ENCODE measurements at regions not wholly inside any gene's neighbourhood (a gene's known extent, or its start where the extent isn't known, plus 50 kb on each side); places are given as distances from the start of the nearest gene placed in this dataset.
"Not testable (repeated sequence)": the region's sequence is repeated elsewhere in the genome, so short reads cannot be mapped to it uniquely, and the experiment has no call there.

DNA sequence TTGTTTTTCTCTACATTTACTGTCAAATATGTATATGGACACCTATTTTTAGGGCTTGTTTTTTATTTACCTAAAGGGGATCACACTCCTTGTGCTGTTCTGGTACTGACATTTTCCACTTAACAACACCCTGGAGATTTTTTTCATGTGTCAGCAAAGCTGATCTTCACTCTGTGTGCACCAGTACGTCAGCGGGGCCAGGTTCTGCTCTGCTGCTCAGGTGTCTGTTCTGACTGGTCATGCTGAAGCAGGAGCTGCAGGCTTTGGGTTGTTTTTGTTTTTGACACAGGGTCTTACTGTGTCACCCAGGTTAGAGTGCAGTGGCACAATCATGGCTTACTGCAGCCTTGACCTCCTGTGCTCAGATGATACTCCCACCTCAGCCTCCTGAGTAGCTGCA is 81.9 kb upstream of the CCND2 start:
- DNase-seq = no peak

DNA sequence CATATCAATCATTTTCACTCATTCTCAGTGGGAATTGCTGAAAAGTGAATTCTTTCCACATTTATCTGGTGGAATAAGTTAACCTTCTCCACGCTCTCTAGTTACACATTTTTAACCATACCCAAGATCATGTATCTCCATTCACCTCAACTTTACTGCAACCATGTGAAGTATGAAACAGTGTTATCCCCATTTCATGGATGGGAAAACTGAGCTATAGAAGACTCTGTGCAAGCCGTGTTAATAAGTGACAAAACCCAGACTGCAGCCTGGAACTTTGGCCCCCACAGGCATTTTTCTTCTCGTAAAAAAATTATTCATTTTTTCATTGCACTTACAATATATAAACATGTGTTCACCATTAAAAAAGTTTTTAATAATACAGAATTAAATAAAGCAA is 82.4 kb upstream of the CCND2 start:
- DNase-seq = no peak

DNA sequence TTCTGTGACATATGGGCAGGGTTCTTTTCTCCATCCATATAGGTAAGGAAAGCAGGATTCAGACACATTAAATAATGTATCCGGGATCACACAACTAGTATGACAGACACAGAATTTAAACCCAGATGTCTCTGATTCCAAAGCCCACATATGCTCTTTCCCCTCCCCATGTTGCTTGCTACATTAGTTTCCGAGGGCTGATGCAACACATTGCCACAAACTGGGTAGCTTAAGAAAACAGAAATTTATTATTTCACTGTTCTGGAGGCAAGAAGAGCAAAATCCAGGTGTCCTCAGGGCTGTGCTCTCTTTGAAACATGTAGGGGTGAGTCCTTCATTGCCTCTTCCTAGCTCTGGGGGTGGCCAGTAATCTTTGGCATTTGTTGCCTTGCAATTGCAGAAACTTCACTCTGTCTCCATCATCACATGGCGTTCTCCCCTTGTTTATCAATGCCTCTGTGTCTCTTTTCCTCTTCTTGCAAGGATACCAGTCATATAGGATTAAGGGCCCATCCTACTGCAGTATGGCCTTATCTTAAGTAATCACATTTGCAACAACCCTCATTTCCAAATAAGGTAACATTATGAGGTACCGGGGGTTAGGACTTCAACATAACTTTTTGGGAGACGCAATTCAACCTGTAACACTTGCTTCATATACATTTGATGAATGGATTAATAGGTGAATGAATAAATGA is 83.0 kb upstream of the CCND2 start:
- no peak for DNase-seq

DNA sequence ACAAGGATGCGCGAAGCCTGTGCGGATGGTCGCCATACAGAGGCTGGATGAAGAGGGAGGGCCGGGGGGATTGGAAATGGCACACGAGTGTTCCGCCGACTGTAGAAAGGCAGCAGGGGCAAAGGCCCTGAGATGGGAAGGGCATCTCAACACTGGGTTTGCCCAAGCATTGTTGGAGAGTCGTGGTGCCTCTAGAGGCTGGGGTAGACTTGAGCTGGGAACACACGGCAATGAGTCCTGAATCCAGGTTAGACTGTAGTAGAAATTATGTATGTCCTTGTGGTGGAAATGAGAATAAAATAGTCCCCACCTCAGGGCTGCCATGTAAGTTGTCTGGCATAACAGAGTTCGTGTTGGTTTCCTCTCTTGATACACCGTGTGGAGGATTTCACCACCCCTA is 83.8 kb upstream of the CCND2 start:
- DNase-seq = no peak

DNA sequence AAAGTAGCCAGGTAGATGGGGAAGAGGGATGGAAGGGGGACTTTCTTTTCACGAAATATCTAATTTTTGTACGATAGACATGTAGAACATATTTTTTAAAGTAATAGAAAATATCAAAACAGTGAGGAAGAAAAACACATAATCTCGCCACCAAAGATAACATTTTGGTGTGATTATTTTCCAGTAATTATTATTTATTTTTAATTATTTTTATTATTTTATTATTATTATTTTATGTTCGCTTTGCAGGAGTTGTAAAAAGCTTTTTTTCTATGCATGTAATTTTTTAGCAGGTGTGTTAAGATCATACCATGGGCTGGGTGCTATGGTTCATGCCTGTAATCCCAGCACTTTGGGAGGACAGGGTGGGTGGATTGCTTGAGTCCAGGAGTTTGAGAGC is 85.6 kb upstream of the CCND2 start:
- DNase-seq = no peak

DNA sequence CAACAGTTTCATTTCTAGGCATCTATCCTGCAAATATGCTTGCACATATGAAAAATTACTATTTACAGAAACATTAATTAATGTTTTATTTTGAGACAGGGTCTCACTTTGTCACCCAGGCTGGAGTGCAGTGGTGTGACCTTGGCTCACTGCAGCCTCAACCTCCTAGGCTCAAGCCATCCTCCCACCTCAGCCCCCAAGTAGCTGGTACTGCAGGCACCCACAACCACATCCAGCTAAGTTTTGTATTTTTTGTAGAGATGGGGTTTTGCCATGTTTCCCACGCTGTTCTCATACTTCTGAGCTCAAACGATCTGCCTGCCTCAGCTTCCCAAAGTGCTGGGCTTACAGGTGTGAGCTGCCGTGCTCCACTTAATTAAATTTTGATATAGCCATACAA is 86.2 kb upstream of the CCND2 start:
- not testable (repeated sequence) for DNase-seq

DNA sequence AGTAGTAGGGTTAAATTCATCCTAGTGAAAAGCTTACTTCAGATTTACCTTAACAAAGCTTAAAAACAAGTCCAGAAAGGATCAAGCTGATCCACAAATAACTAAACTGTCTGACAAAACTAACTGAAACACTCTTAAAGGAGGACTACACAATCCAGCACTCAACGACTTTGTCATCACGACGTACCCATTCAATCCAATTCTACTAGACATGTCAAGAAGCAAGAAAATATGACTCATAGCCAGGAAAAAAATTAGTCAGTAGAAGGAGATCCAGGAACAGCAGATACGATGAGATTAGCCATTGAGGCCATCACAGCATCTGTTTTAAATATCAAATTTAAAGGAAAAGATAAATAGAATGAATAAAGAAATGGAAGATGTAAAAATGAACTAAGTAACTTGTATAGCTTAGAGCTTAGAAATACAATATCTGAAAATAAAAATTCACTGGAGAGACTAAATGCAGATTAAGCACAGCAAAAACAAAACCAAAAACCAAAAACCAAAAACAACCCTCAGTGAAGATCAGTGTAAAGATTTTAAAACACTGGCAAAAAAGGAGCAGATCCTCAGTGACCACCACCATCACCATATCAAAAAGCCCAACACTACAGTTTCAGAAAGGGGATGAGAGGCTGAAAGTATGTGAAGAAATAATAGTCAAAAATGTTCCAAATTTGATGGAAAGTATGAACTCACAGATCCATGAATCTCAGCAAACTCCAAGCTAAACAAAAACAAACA is 95.0 kb upstream of the CCND2 start:
- no peak for DNase-seq

DNA sequence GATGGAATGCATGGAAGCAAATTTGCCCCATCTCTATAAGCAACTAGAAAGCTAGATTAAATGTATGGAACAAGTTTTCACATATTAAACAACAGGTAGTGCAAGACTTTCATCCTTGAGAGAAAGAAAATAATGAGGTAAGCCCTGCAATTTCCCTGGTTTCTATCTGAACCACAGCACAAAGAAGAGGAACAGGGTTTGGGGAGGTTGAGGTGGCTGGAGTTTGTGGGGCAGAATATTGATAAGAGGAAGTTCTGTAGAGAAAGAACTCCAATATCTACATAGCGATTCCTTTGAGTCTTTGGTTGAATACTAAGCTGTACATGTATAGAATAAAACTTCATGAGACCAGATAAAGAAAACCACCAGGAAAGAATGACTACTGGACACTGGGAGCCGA is 96.3 kb upstream of the CCND2 start:
- DNase-seq = no peak

DNA sequence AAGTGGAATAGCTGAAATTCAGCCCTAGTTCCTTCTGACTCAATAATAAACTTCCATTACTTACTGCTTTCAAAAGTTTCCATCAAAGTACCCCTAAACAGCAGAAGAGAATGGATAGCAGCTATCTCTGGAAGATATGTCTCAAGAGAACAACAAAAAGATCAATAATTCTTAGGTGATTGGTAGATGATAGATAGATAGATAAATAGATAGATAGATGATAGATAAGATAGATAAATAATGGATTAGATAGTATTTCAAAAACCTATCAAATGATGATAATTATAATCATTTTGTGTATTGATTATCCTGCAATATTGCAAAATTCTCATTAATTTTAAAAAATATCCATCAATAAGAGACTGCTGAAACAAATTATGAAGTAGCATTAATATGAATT is 97.4 kb upstream of the CCND2 start:
- DNase-seq = no peak

DNA sequence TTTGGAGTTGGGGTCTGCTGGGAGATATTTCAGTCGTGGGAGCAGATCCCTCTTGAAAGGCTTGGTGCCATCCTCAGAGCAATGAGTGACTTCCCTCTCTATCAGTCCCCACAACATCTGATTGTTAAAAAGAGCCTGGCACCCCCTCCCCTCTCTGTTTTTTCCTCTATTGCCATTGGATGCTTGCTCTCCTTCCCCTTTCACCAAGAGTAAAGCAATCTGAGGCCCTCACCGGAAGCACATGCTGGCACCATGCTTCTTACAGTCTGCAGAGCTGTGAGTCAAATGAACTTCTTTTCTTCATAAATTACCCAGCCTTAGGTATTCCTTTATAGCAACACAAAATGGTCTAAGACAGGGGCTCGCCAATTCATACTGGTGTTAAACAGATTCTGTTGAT is 99.1 kb upstream of the CCND2 start:
- no peak for DNase-seq

DNA sequence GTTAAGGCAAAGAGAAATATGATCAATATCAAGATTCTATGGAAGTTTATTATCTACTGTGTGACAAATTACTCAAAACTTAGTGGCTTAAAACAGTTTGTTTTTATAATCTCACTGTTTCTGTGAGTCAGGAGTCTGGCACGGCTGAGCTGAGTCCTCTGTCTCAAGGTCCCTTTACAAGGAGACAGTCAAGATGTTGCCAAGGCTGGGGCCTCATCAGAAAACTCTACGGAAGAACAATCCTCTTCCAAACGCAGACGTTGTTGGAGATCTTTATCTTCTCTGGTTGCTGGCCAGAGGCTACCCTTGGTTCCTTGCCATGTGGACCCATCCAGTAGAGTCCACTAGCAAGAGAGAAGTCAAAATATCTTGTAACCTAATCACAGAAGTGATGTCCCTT is 100.6 kb upstream of the CCND2 start:
- DNase-seq = no peak

DNA sequence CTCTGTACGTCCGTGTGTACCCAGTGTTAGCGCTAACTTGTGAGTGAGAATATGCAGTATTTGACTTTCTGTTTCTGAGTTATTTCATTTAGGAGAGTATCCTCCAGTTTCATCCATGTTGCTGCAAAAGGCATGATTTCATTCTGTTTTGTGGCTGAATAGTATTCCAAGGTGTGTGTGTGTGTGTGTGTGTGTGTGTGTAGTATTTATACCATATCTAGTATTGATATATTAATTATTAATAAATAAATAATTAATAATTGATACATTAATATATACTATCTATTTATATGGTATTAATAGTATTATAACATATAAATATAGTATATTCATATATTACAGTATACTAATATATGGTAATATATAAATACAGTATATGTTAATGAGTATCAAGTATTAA is 101.8 kb upstream of the CCND2 start:
- DNase-seq = no peak

DNA sequence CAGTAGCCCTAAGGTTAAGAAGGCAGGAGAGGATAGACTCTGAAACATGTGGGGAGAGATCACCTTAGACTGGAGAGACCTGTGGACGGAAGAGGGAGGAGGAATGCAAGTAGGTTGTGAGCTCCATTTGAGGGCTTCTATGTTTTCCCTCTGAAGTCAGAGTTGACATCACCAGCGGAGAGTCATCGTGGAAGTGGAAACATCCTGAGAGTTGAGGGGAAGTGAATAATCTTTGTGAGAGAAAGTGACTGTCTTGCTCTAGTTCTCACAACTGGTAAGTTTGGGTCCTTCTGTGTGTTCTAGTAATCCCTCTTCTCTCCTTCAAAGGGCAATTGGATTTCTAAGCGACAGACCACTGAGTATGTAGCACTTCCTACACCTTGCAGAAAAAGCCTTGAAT is 103.6 kb upstream of the CCND2 start:
- DNase-seq = no peak

DNA sequence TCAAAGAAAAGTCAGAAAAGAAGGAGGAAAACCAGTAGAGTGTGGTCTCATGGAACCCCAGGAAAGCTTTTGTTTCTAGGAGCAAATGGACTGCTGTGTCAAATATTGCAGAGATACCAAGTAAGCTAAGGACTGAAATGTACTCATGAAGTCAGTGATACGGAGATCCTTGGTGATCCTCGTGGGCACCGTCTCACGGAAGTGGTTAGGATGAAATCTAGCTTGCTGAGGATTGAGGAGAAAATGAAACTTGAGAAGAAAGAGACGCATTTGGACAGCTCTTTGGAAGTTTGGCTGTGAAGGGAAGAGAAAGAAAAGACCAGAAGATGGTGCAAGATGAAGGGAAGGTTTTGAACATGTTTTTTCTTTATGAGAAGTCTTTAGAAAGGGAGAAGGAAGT is 104.0 kb upstream of the CCND2 start:
- no peak for DNase-seq

DNA sequence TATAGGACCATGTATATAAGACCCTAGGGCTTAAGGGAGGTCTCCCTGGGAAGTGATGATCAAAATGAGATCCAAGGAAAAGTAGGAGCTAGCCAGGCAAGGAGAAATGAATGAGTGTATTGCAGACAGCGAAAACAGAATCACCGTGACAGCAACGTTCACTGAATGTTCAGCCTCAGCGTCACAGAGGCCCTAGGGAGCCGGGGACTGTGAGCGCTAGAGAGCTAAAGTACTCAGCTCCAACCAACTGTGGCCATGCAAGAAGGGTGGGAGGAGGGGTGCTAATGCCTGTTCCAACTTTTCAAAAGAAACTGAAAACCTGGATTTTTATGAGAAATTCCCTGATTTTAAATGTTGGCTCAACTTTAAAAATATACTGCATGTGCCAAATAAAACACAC is 105.5 kb upstream of the CCND2 start:
- no peak for DNase-seq

DNA sequence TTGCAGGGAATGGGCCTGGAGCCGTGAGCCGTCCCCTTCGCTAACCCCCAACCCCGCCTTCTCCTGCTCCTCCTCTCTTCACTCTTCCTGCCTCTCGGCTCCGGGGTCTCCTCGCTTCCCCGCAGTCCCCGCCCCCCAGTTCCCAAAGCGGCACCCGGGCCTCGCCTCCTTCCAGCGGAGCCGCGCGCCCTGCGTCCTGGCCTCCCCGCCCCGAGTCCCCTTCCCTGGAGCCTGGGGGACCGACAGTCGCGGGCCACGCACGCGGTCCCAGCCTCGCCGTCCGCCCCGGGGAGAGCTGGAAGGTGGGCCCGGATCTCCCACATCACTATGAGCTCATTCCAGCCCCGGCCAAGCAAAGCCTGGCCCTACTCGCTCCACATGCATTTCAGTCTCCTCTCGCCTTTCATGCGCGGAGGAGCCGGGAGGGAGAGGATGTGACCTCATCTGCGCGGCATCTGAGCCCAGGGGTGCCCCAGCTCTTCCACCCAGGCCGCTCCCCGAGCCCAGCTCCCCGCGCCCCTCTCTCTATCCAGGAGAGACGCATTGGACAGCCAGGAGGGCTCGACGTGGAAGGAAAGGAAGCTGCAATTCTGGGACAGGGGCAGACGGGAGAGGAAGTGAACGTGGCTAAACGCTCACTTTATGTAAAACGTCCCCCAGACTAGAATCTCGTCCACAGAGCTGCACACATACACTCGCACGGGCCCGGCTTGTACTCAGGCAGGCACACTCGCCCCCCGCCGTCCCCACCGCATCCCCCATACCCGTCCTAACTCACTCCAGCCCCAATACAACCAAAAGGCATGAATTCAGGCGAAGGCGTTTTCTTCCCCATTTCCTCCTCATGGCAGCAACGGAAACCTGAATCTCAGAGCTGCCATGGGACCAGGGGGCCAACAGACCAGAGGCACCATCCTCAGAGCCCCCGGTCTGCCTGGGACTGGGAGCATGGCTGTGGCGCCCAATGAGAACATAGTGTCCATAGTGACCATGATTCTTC is 108.7 kb upstream of the CCND2 start:
- peak; percentile 83 for DNase-seq

DNA sequence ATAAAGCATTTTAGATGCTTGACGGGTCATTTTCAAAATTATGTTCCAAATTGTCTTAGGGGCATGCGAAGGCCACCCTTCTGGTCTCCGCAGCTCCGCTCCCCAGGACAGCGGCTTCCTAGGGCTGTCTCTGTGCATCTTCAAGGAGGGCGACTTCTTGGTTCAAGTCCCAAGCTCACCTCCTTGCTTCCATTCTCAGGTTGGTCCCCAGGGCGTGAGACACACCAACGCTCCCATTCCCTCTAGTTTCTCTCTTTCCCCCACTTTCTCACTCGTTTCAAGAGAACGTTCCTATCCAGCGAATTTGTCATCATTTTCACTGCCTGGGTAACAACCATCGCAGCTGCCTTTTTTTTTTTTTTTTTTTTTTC is 109.4 kb upstream of the CCND2 start:
- DNase-seq = no peak

DNA sequence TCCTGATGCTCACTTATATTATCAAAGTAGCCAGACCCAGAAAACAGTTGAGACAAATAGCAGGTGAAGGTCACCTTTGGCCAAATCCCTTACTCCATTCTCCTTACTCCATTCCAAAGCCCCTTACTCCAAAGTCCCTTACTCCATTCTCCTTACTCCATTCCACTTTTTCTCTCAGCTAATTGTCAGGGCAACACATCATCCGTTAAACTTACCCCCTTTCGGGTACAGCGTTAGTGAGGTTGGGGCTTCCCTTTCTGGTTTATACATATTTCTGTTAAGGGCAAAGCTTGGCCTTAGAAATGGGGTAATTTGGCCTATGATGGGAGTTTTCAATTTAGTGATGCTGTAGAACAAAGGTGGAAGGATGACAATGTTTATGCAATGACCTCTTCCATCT is 111.8 kb upstream of the CCND2 start:
- no peak for DNase-seq

DNA sequence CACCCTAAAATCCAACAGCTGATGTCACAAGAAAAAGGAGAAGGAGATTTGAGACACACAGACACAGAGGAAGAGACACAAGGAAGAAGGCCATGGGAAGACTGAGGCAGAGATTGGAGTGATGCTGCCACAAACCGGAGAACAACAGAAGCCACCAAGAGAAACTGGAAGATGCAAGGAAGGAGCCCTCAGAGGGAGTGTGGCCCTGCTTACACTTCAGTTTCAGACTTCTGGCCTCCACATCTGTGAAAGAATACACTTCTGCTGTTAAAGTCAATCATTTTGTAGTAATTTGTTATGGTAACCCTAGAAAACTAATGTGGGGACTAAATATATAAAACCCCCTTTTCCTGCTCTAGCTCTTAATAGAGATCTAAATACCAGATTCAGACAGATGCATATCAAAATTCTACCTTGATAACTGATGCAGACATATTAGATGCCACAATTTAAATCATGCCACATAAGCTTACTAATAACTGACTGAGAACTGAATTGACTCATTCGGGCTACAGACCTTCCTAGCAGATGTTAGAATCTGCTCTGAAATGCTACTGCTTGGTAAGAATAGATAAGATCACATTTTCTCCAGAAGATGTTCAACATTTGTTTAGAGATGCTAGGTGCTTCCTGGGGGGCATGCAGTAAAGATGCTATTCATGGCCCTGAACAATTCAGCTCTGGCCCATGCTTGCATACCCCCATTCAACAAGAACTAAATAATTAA is 113.1 kb upstream of the CCND2 start:
- DNase-seq = no peak

DNA sequence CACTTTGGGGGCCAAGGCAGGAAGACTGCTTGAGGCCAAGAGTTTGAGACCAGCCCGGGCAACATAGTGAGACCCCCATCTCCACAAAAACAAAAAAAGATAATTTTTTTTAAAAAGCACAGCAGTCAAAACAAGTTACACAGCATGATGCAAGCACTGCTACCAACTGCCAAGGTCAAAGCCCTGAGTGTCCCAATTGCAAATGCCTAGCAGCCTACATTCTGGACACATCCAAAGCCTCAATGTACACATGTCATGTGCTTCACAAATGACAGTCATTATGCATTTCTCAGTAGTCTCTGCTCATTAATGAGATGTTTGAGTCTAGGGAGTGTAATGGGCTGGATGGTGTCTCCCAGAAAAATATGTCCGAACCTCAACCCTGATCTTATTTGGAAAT is 113.7 kb upstream of the CCND2 start:
- DNase-seq = no peak

DNA sequence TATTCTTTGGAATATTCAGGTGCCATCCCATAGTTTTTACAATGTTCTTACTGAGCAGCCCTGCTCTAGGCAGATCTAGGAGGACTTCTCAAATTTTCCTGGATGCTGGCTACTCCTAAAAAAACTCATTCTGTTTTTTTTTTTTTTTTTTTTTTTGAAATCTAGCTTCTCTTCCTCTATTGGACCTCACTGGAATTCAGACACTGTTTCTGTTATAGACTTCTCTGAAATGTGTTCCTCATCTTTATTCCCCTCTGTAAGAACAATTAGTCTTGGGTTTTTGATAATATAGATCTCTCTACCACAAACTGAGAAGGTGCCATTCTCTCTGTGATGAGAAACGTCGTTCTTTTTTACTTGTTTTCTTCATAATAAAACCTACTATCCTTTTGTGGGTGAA is 115.3 kb upstream of the CCND2 start:
- DNase-seq = no peak

DNA sequence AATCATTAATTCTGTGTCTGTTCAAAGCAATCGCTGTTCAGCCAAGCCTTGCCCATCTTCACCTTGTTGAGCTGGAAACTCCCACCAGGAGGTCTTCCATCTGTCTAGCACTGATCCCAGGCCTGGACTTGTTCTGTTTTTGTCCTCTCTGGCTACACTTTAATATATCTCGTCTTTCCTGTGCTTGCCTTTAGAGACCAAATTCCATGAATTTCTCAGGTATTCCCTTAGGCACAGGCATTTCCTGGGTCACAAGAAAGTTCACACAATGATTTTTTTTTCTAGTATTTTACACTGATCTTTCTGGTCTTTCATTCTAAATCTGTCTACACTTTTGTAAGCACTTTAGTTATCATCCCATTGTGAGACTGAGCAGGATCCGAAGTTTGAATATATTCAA is 116.4 kb upstream of the CCND2 start:
- DNase-seq = no peak
